Effector memory CD8-positive, alpha-beta T cell (primary cell): ENCODE measurements at regions not wholly inside any gene's neighbourhood (a gene's known extent, or its start where the extent isn't known, plus 50 kb on each side); places are given as distances from the start of the nearest gene placed in this dataset.

Experiments used
- ATAC-seq: fragments of 150-1000 bp; cut with Tn5 transposase; replicated peaks from 2 replicates; pipeline ENCODE4 v1.10.0; 2021; ENCODE audit warnings: mild to moderate bottlenecking, moderate library complexity
- DNase-seq, 3 experiments: peaks; one replicate each; pipeline ENCODE4 v3.0.0; 2021
- H3K27ac Mint-ChIP-seq, 2 donors: one replicate each; pipeline ENCODE4 v1.8.0; 2022; ENCODE audit warnings: mild to moderate bottlenecking in 2 of 2, mixed read lengths in 2 of 2, moderate library complexity in 2 of 2
- H3K27me3 Mint-ChIP-seq, 2 donors: one replicate each; pipeline ENCODE4 v1.8.0; 2022; ENCODE audit warnings: mixed read lengths in 2 of 2
- H3K36me3 Mint-ChIP-seq: one replicate; pipeline ENCODE4 v1.8.0; 2022; ENCODE audit warnings: mild to moderate bottlenecking, moderate library complexity, mixed read lengths; ENCODE audit not compliant: insufficient read depth
- H3K4me1 Mint-ChIP-seq, 2 donors: one replicate each; pipeline ENCODE4 v1.8.0; 2022; ENCODE audit warnings: low read depth in 2 of 2, mixed read lengths in 2 of 2
- H3K4me3 Mint-ChIP-seq, 2 donors: one replicate each; pipeline ENCODE4 v1.8.0; 2022; ENCODE audit warnings: mild to moderate bottlenecking in 2 of 2, mixed read lengths in 2 of 2, moderate library complexity in 2 of 2
- H3K9me3 Mint-ChIP-seq, 2 donors: one replicate each; pipeline ENCODE4 v1.8.0; 2022; ENCODE audit warnings: mixed read lengths in 2 of 2

DNA sequence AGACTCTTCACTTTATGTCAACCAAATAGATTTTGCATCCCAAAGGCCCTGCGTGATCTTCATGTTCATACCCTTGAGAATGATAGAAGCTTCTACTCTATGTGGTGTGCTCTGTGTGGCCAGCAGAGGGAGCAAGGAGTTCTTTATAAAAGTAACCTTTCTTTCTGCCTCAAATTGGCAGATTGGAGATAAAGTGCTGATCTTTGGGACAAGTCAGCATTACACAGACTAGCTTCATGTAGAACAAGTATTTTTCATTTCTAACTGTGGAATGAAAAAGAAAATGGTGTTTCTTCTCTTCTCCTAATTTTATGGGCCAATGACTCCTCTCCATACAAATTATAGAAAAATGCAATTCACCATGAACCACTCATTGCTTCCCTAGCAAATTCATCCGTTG is 1214.1 kb downstream of the SORCS1 start:
- peaks cover 6 to 8% of the 10 kb centered on the region in 2 donors for H3K9me3 Mint-ChIP-seq
- ATAC-seq (no peak), DNase-seq (no peak)
- H3K4me1 Mint-ChIP-seq = no peaks in the 10 kb centered on the region
- no peaks in the 10 kb centered on the region for H3K27me3 Mint-ChIP-seq
- H3K27ac Mint-ChIP-seq = no peak overlapping the region
- H3K4me3 Mint-ChIP-seq = no peak overlapping the region
- H3K36me3 Mint-ChIP-seq = no peaks in the 10 kb centered on the region

DNA sequence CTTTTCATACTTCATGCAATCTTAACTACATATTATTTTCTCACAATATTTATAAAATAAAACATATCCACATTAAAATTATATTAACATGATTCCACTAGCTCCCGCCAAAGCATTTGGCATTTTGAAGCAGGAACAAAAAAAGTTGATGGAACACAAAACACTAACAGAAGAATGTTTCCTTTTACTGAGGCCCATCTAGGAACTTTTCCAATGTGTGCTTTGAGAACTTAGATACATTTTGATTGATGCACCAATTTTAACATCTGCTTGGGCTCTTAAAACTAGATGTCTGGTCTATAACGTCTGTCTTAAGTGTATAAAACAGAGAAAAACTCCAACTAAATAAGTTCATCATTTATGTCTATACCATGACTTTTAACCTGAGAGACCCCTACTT is 1214.8 kb downstream of the SORCS1 start:
- H3K27me3 Mint-ChIP-seq = no peaks in the 10 kb centered on the region
- no peak for ATAC-seq

DNA sequence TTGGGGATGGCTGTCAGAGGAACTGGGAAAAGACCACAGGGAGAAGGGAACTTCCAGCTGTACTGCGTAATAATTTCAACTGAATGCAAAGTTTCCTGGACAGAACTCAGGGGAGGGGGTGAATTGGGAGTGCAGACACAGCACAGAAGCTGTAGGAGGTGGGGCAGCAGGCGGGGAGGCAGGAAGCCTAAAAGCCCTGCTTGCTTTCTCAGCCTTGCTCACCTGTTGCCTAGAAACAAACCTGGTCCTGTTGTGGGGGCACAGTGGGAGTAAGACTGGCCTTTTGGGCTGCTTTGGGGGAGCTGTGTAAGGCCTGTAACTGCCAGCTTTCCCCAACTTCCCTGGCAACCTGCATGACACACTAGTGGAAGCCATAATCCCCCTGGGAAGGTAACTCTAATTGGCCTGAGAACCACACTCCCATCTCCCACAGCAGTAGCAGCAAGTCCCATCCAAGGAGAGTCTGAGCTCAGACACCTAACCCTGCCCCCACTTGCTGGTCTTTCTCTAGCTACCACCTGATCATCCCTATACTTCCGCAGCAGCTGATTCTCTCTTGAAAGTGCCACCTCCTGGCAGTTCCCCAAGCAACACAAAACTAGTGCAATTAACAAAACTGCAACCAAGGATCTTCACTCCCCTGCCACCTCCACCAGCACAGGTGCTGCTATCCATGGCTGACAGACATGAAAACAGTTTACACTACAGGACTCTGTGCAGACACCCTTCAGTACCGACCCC is 1239.3 kb downstream of the SORCS1 start:
- no peak overlapping the region for H3K27ac Mint-ChIP-seq
- no peak overlapping the region for H3K4me3 Mint-ChIP-seq
- no peaks in the 10 kb centered on the region for H3K36me3 Mint-ChIP-seq
- peaks cover 15 to 24% of the 10 kb centered on the region in 2 donors for H3K9me3 Mint-ChIP-seq
- H3K27me3 Mint-ChIP-seq = no peaks in the 10 kb centered on the region
- no peak for DNase-seq
- ATAC-seq = no peak
- no peaks in the 10 kb centered on the region for H3K4me1 Mint-ChIP-seq

More for the DNA sequence above, 1214.8 kb downstream of the SORCS1 start:
- DNase-seq = no peak
- Mint-ChIP-seq H3K27ac (no peak overlapping the region), H3K4me3 (no peak overlapping the region), H3K4me1 (no peaks in the 10 kb centered on the region), H3K9me3 (peaks cover 4 to 8% of the 10 kb centered on the region in 2 donors), H3K36me3 (no peaks in the 10 kb centered on the region)

DNA sequence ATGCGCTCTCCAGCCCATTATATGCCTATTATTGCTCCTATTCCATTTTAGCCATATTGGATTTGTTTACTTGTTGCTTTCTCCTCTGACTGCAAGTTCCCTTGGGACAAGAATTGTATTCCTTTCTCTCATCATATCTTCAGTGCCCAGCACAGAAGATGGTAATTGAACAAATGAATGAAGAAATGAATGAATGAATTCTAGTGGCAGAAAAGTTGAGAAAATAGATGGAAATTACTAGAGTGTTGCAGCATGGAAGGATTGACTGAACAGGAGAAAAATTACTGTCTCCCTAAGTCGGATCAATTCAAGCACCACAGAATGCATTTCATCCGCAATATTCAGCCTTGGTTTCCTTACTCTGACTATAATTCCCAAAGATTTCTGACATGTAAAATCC is 1243.2 kb downstream of the SORCS1 start:
- H3K4me1 Mint-ChIP-seq = peaks cover 0 to 3% of the 10 kb centered on the region in 2 donors
- no peaks in the 10 kb centered on the region for H3K27me3 Mint-ChIP-seq
- peaks cover 19 to 22% of the 10 kb centered on the region in 2 donors for H3K9me3 Mint-ChIP-seq
- no peak for ATAC-seq
- no peak for DNase-seq
- no peaks in the 10 kb centered on the region for H3K36me3 Mint-ChIP-seq
- no peak overlapping the region for H3K4me3 Mint-ChIP-seq
- no peak overlapping the region for H3K27ac Mint-ChIP-seq

DNA sequence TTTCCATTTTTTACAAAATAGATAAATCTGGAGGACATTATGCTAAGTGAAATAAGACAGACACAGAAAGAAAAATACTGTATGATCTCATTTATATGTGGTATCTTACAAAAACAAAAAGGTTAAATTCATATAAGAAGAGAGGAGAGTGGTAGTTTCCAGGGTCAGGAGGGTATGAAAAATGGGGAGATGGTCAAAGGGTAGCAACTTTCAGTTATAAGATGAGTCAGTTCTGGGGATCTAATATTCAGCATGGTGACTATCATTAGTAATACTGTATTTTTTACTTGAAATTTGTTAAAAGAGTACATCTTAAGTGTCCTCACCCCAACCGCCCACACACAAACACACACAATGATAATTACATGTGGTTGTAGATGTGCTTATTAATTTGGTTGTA is 1250.1 kb downstream of the SORCS1 start:
- Mint-ChIP-seq H3K27me3 (no peaks in the 10 kb centered on the region), H3K9me3 (peaks cover 7 to 8% of the 10 kb centered on the region in 2 donors), H3K4me1 (peaks cover 0 to 3% of the 10 kb centered on the region in 2 donors), H3K4me3 (no peak overlapping the region), H3K36me3 (no peaks in the 10 kb centered on the region), H3K27ac (no peak overlapping the region)
- ATAC-seq = no peak
- no peak for DNase-seq

DNA sequence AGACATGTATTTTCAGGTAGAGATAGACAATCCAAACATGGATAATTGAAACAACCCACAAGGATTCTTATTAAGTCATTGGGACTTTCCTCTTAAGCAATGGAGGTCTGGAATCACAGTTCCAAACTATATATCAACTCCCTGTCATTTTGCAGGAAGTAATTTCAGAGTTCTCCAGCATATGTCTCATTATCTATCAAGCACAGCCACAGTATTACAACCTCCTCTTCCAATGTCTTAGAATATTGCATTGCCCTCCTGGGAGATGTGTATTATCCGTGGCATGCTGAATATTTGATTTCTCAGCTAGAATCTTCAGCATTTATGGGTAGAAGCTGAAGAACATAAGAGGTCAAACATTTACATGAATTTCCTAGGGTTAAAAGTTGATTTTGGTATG is 1255.8 kb downstream of the SORCS1 start:
- ATAC-seq = no peak

DNA sequence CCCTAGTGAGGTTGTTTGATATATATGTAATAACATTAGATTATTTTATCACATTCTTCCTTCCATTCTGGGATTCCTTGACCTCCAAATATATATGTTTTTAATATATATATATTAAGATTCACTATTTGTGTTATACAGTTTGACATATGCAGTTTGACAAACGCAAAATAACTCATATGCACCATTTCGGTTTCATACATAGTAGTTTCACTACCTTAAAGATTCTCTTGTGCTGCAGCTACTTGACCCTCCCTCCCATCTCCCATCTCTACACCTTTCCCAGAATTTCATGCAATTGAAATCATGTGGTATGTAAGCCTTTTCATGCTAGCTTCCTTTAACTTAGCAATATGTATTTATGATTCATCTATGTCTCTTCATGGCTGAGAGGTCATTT is 1244.4 kb downstream of the SORCS3 start:
- Mint-ChIP-seq H3K36me3 (no peaks in the 10 kb centered on the region), H3K27ac (no peak overlapping the region), H3K27me3 (no peaks in the 10 kb centered on the region), H3K9me3 (peaks cover 7% of the 10 kb centered on the region in 2 donors), H3K4me1 (no peaks in the 10 kb centered on the region), H3K4me3 (no peak overlapping the region)
- ATAC-seq = no peak
- no peak for DNase-seq

More for the DNA sequence above, 1255.8 kb downstream of the SORCS1 start:
- H3K27ac Mint-ChIP-seq = no peak overlapping the region
- H3K4me1 Mint-ChIP-seq = no peaks in the 10 kb centered on the region
- H3K9me3 Mint-ChIP-seq = peaks cover 0 to 6% of the 10 kb centered on the region in 2 donors
- H3K4me3 Mint-ChIP-seq = no peak overlapping the region
- no peaks in the 10 kb centered on the region for H3K36me3 Mint-ChIP-seq
- H3K27me3 Mint-ChIP-seq = no peaks in the 10 kb centered on the region
- DNase-seq = no peak

DNA sequence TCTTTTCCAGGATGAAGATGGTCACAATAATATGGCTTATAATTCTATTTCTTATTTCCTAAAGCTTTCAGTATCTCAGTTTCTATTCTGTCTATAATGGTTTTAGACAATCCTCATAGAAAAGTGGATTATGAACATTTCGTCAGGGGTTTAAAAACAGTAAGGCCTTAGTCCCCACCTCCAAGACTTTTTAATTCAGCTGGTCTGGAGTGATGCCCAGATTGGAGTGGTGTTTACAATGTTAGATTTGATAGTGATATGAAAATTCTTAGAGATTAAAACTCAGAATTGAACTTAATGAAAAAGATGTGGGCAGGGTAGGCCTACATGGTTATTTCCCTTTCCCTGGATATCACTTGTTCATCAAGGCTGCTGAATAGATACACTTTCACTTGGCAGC is 1238.3 kb downstream of the SORCS3 start:
- peaks cover 3 to 8% of the 10 kb centered on the region in 2 donors for H3K9me3 Mint-ChIP-seq
- H3K36me3 Mint-ChIP-seq = no peaks in the 10 kb centered on the region
- H3K27me3 Mint-ChIP-seq = no peaks in the 10 kb centered on the region
- ATAC-seq (no peak), DNase-seq (no peak)
- H3K27ac Mint-ChIP-seq = no peak overlapping the region
- no peak overlapping the region for H3K4me3 Mint-ChIP-seq
- H3K4me1 Mint-ChIP-seq = no peaks in the 10 kb centered on the region

DNA sequence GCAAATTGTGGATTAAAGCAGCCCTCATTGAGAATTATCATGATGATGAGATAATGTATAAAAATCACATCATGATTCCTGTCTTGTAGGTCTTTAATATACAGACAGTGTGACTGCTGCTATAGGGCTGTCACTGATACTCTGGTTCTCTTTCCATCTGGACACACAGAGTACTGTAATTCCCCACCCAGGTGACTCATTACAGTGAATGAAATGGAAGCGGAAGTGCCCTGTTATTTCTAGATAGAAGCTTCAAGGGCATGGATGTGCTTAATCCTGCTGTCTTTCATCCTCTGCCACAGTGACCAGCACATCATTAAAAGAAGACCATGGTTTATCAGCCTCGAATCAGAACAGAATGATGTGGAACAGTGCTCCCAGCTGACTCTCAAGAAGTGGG is 1234.0 kb downstream of the SORCS3 start:
- Mint-ChIP-seq H3K36me3 (no peaks in the 10 kb centered on the region), H3K4me1 (no peaks in the 10 kb centered on the region), H3K4me3 (no peak overlapping the region), H3K9me3 (peaks cover 6 to 11% of the 10 kb centered on the region in 2 donors), H3K27ac (no peak overlapping the region), H3K27me3 (no peaks in the 10 kb centered on the region)
- ATAC-seq (no peak), DNase-seq (no peak)

DNA sequence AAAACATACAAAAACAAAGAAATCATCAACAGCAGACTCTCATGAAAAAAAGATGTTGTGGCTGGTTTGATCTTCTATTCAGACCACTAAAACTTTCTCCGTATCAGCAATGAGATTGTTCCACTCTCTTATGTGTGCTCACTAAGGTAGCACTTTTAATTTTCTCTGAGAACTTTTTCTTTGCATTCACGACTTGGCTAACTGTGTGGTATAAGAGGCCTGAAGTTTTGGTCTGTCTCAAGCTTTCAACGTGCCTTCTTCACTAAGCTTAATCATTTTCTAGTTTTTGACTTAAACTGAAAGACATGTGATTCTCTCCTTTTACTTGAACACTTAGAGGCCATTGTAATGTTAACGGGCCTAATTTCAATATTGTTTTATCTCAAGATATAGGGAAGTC is 1231.6 kb downstream of the SORCS3 start:
- no peak for DNase-seq
- no peaks in the 10 kb centered on the region for H3K4me1 Mint-ChIP-seq
- H3K4me3 Mint-ChIP-seq = no peak overlapping the region
- no peaks in the 10 kb centered on the region for H3K27me3 Mint-ChIP-seq
- H3K27ac Mint-ChIP-seq = no peak overlapping the region
- H3K36me3 Mint-ChIP-seq = no peaks in the 10 kb centered on the region
- ATAC-seq = no peak
- peaks cover 6 to 11% of the 10 kb centered on the region in 2 donors for H3K9me3 Mint-ChIP-seq

DNA sequence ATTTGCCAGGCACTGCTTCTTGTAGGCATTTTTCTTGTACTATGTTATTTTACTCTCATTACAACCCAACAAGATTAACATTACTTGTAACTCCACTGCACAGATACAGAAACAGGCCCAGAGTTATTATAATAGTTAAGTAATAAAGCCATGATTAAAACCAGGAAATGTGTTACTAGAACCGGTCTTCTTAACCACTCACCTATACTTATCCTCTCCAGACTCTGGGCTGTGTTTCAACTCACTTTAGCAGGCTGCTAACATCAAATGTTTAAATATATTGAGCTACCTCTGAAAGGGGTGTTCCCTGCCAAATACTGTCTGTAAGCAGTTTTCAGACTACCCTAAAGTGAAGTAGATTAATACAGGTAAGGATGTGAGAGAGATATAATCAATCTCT is 1227.8 kb downstream of the SORCS3 start:
- peaks cover 0 to 6% of the 10 kb centered on the region in 2 donors for H3K9me3 Mint-ChIP-seq
- no peaks in the 10 kb centered on the region for H3K4me1 Mint-ChIP-seq
- H3K36me3 Mint-ChIP-seq = no peaks in the 10 kb centered on the region
- DNase-seq (no peak), ATAC-seq (no peak)
- no peak overlapping the region for H3K27ac Mint-ChIP-seq
- no peaks in the 10 kb centered on the region for H3K27me3 Mint-ChIP-seq
- H3K4me3 Mint-ChIP-seq = no peak overlapping the region

DNA sequence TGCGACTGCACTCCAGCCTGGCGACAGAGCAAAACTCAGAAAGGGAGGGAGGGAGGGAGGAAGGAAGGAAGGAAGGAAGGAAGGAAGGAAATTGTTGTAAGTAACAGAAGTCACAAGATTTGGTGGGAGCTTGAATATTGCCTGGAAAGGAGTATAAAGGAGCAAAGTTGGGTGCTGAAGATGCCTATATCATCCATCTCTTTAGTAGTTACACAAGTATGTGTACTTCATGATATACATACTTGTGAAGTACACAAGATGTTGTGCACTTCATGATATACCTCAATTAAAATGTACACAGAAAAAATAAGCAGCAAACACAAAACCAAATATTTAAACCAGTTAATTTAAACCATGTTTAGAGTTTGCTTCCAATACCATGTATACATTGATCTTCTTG is 1223.8 kb downstream of the SORCS3 start:
- Mint-ChIP-seq H3K27me3 (no peaks in the 10 kb centered on the region), H3K9me3 (no peaks in the 10 kb centered on the region), H3K36me3 (no peaks in the 10 kb centered on the region), H3K4me3 (no peak overlapping the region), H3K4me1 (no peaks in the 10 kb centered on the region), H3K27ac (no peak overlapping the region)
- no peak for ATAC-seq
- DNase-seq = no peak

DNA sequence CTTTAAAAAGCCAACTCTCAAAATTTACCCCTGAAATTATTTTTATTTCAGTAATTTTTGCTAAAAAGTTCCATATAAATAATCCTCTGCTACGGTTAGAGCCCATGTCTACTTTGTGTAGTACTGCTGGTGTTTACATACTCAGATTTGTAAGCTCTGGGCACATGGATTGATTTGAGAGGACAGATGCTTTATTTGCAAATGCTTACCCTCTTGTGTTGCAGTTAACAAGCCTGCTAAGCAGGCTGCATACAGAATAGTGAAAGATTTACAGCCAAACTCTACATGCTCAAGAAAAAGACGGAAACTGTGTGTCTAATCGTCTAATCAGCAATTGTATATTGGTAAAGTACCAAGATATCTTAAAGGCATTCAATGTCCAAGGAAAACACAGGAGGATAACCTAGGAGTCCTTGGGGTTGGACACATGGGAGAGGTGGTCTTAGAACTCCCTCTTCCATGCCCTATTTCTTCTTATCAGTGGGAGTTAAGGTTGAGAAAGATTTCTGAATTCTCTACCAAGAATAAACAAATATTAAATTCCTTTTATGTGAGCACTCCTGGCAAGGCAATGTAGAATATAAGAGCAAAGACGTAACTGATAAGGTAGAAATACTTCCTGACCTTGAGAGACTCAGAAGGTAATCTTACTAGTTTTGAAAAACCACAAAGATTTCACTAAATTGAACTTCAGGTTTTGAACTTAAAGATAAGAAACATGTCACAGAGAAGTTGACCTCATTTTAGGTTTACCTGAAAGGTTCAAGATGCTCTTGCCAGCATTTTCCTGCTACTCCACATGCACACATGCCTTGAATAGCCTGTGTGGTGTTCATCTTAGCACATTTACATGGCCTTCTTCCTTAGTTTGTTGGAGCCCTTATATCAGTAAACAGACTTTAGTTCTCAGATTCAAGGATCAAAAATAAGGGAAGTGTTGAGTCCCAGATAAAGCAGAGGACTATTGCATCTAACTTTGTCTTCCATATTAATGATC is 1216.5 kb downstream of the SORCS3 start:
- Mint-ChIP-seq H3K4me3 (no peak overlapping the region), H3K9me3 (no peaks in the 10 kb centered on the region), H3K4me1 (no peaks in the 10 kb centered on the region), H3K27me3 (no peaks in the 10 kb centered on the region), H3K36me3 (no peaks in the 10 kb centered on the region), H3K27ac (no peak overlapping the region)
- no peak for ATAC-seq
- no peak for DNase-seq

DNA sequence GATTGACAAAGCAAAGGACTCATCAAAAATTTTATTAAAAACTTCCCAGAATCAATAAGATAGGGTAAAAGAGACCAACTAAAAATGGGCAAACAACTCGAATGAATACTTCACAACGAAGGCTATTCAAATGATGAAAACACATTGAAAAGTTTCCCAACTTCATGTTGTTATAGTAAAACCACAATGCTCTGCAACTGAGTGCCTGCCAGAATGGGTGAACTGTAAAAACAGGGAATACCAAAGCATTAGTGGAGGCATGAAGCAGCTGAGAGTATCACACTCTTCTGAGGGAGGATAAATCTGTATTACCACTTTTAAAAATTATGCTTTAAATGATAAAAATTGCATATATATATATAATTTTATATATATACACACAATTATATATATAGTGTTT is 1214.7 kb downstream of the SORCS3 start:
- DNase-seq (no peak), ATAC-seq (no peak)
- Mint-ChIP-seq H3K4me3 (no peak overlapping the region), H3K4me1 (no peaks in the 10 kb centered on the region), H3K27me3 (no peaks in the 10 kb centered on the region), H3K27ac (no peak overlapping the region), H3K9me3 (no peaks in the 10 kb centered on the region), H3K36me3 (no peaks in the 10 kb centered on the region)
